HG03139 (cell line): ENCODE measurements at regions not wholly inside any gene's neighbourhood (a gene's known extent, or its start where the extent isn't known, plus 50 kb on each side); places are given as distances from the start of the nearest gene placed in this dataset.
"Not testable (repeated sequence)": the region's sequence is repeated elsewhere in the genome, so short reads cannot be mapped to it uniquely, and the experiment has no call there.

Experiments used
- ATAC-seq: cut with Tn5 transposase; IDR thresholded peaks from one replicate; pipeline ENCODE4 v1.9.1; 2021; ENCODE audit not compliant: unreplicated experiment

GRCh38 chr18:11468617-11469016 lies 140.8 kb upstream of the SLC35G4 start:
- ATAC-seq, result no peak

DNA sequence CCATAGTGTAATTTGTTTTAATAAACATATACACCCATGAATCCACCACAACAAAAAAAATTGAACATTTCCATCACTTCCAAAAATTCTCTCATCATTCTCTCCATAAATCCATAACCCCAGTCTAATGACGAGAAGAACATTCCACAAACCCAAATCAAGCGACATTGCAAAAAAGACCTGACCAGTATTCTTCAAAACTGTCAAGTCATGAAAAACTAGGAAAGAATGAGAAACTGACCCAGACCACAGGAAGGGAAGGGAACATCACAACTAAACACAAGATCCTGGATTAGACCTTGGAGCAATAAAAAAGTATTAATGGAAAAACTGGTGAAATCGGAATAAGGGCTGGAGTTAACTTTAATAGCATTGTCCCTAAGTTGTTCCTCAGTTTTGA lies 141.3 kb upstream of the SLC35G4 start:
- ATAC-seq, result no peak

DNA sequence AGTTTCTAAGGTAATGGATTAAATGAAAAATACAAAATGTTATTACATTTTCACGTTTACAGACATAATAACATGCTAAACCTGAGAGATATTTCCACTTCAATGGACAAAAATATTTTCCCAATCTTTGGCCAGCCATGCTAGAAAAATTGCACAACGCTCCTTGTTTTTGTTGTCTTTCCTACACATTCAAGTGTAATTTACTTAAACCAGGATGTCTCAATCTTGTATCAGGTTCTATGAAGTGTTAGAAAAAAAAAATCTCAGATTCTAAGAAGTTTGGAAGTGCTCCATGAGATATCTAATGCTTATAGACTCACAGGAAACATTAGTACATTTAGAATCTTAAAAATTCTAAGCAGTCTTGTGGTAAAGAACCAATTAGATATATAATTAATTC lies 141.8 kb upstream of the SLC35G4 start:
- ATAC-seq, result no peak

- ATAC-seq, result no peak
These were observed 145.3 kb upstream of the SLC35G4 start for GRCh38 chr18:11464129-11464528.

GRCh38 chr18:11458447-11458846 lies 150.9 kb upstream of the SLC35G4 start:
- ATAC-seq, result no peak

DNA sequence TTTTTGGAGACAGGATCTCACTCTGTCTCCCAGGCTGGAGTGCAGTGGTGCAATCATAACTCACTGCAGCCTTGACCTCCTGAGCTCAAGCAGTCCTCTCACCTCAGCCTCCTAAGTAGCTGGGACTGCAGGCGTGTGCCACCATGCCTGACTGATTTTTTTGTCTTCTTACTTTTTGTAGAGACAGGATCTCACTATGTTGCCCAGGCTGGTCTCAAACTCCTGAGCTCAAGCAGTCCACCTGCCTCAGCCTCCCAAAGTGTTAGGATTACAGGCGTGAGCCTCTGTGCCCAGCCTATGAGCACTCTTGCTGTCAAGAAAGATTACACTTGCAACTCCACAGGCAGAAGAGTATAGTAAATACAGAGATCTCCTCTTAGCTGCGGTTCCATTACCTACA lies 151.5 kb upstream of the SLC35G4 start:
- ATAC-seq, result not testable (repeated sequence)

GRCh38 chr18:11454040-11454439 lies 155.4 kb upstream of the SLC35G4 start:
- no peak for ATAC-seq

- ATAC-seq, result not testable (repeated sequence)
These were observed 165.2 kb upstream of the SLC35G4 start for GRCh38 chr18:11444169-11444568.

DNA sequence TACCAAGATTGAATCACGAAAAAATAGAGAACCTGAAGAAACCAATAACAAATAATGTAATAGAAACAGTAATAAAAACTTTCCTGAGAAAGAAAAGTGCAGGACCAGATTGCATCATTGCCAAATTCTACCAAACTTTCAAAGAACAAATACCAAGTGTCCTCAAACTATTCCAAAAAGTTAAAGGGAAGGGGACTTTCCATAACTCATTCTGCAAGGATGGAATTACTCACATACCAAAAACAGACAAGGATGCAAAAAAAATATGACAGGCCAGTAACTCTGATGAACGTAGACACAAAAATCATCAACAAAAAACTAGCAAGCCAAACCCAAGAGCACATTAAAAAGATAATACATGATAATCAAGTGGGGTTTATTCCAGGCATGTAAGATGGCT lies 172.3 kb upstream of the SLC35G4 start:
- no peak for ATAC-seq

- ATAC-seq, result no peak
These were observed 177.0 kb upstream of the SLC35G4 start for GRCh38 chr18:11432360-11432811.

DNA sequence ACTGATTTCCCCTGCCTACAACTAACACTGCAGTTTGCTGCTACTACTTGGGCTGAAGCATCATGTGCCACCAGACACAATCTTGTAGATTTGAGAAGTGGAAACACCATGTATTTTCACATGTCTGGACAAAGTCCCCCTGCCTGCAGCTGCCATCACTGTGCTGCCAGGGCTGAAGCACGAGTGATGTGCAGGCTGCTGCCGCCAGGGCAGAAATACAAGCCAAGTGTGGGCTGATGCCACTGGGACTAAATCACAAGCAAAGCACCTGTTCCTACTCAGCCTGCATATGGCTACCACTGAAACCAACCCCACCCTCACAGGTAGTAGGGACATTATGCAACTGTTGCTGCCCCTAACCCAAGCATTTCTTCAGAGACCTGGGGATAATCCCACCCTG lies 179.5 kb upstream of the SLC35G4 start:
- no peak for ATAC-seq

DNA sequence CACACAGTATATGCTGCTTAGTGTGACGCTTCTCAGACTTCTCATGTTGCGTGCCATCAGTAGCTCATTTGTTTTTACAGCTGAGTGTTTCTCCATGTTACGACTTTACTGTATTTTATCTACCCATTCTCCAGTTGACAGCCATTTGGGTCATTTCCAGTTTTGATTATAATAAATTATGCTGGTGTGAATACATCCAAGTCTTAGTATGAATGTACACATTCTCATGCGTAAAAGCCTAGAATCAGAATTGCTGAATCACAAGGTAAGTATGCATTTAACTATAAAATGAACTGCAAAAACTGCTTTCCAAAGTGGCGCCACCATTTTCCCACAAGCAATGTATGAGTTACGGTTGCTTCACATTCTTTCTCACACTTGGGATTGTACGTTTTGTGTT lies 184.2 kb upstream of the SLC35G4 start:
- ATAC-seq, result no peak

- no peak for ATAC-seq
These were observed 190.1 kb upstream of the SLC35G4 start for GRCh38 chr18:11419338-11419737.

- no peak for ATAC-seq
These were observed 196.6 kb upstream of the SLC35G4 start for GRCh38 chr18:11412811-11413210.

DNA sequence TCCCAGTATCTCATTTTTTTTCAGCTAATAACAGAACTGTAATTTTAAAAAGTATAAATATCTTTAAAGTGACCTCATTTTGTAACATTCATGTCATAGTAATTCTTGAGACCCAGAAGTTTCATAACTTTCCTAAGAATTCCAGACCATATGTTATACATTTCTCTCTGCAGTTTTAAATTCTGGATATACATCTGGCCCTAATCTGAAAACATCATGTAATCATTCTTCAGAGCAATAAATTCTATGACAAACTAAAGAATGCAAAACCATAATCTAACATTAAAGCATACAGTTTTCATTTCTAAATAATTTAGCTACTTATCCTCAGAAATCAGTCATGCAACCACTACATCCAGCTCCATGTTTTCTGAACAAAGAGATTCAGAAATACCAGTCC lies 198.3 kb upstream of the SLC35G4 start:
- no peak for ATAC-seq

DNA sequence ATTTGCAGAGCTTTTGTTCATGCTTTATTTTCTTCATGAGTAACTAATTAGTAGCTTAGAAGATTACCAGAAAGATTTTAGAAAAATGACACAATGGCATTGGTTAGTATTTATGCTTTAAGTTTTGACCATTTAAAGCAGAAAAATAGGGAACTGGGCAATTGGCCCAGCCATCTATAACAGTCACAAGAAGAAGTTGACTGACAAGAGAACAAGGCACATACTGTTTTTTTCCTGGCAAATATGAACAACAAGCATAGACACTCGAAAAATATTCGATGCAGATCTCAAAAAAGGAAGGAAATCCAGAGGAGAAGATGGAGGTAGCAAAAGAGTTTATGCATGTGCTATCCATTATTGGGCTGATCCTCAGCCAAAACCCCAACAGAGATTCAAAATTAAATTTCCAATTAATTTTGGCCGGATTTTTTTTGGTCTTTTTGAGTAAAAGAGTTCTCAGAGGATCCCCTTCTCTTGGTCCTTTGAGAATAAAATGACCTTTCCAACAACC lies 200.8 kb upstream of the SLC35G4 start:
- no peak for ATAC-seq

DNA sequence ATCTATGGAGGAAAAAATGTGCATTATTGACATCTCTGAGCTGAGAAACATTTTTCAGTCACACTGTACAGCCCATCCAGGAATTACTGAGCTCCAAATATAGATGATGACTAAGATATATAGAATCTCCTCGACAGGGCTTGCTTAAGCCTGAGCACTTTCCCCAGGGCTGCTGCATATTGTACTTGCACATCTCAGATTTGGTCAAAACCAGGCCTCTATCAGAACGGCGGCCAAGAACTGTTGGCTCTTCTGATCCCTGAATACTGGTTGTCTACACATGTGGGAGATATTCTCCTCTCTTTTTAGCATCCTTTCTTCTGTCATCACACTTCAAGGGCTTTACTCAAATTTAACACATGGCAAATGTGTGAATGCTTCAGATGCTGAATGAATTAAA lies 201.5 kb upstream of the SLC35G4 start:
- ATAC-seq, result no peak

GRCh38 chr18:11405804-11406203 lies 203.6 kb upstream of the SLC35G4 start:
- ATAC-seq, result no peak

- ATAC-seq, result no peak
These were observed 208.7 kb upstream of the SLC35G4 start for GRCh38 chr18:11400703-11401102.

DNA sequence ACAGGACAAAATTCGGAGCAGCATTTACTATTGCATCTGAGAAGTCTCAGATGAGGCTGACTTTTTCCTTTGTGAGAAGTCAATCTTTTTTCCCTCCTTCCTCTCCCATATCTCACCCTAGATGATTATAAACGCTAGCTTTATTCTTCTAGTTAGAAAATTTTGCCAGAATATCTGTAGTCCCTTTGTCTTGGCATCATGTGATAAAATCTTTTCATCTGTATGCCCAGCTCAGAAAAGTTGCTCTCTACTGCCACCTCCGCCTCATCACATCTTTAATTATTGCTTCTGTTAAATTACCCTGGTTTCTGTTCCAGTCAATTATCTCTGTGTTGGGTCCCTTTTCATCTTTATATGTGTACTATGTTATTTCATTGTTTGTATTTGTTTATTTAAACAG lies 210.8 kb upstream of the SLC35G4 start:
- no peak for ATAC-seq

- ATAC-seq, result no peak
These were observed 216.2 kb upstream of the SLC35G4 start for GRCh38 chr18:11392980-11393885.

GRCh38 chr18:11392292-11392691 lies 217.1 kb upstream of the SLC35G4 start:
- ATAC-seq, result no peak

DNA sequence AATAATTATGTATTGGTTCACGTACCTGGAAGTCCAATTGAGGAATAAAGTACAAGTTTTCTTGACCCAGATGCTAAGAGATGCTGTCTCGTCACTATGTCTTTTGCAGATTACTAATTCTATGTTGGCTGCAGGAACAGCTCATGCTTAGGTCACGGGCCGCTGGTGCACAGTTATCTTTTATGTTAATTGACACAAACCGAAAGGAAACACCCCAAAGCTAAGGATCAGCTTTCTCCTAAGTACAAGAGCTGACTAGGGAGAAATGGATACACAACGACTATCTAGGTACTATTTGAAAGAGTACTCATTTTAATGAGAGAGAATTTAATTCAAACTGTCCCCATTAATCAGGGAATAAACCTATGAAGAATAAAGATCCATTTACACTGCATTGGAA lies 217.7 kb upstream of the SLC35G4 start:
- ATAC-seq, result no peak
